WTC11 (cell line): ENCODE measurements at regions not wholly inside any gene's neighbourhood (a gene's known extent, or its start where the extent isn't known, plus 50 kb on each side); places are given as distances from the start of the nearest gene placed in this dataset.

Experiments
- ATAC-seq: fragments of 200-7000 bp; cut with Tn5 transposase; 2 replicates; pipeline ENCODE4 v1.10.0; 2021; ENCODE audit warnings: mild to moderate bottlenecking, moderate library complexity
- CTCF ChIA-PET: fragments of 300-600 bp; sonication (Branson Sonifier 250); formaldehyde crosslinking; loops from one replicate; lab custom pipeline; 2021; ENCODE audit warnings: antibody characterized with exemption; lab: Charles Lee
- POLR2A ChIA-PET: fragments of 350-600 bp; sonication (Branson Sonifier 250); formaldehyde crosslinking; loops from one replicate; lab custom pipeline; 2021; ENCODE audit warnings: antibody characterized with exemption; lab: Charles Lee
- DNase-seq: peaks from one replicate; pipeline ENCODE4 v3.0.0; 2021; ENCODE audit warnings: low spot score
- H3K27ac Mint-ChIP-seq: 2 replicates; pipeline ENCODE4 v1.8.0; 2021; ENCODE audit warnings: mixed read lengths
- H3K27me3 Mint-ChIP-seq: 2 replicates; pipeline ENCODE4 v1.8.0; 2021; ENCODE audit warnings: low read depth, mild to moderate bottlenecking, moderate library complexity, mixed read lengths
- H3K36me3 Mint-ChIP-seq: 2 replicates; pipeline ENCODE4 v1.8.0; 2021; ENCODE audit warnings: mixed read lengths
- H3K4me1 Mint-ChIP-seq: 2 replicates; pipeline ENCODE4 v1.8.0; 2022; ENCODE audit warnings: mixed read lengths
- H3K4me3 Mint-ChIP-seq: 2 replicates; pipeline ENCODE4 v1.8.0; 2021; ENCODE audit warnings: mild to moderate bottlenecking, moderate library complexity, mixed read lengths
- H3K9me3 Mint-ChIP-seq: 2 replicates; pipeline ENCODE4 v1.8.0; 2021; ENCODE audit warnings: mixed read lengths
- GRHL2 ChIP-seq: fragments of 250-450 bp; sonication (Bioruptor Pico); IDR thresholded peaks from 2 replicates; pipeline ENCODE4 v1.8.0; 2022; ENCODE audit warnings: mild to moderate bottlenecking, moderate library complexity; ENCODE audit not compliant: insufficient replicate concordance, severe bottlenecking
- JAZF1 ChIP-seq: fragments of 250-450 bp; sonication (Bioruptor Pico); IDR thresholded peaks from 2 replicates; pipeline ENCODE4 v1.9.0; 2021; ENCODE audit warnings: moderate library complexity, mild to moderate bottlenecking, inconsistent platforms
- MXD4 ChIP-seq: fragments of 250-450 bp; sonication (Bioruptor Pico); IDR thresholded peaks from 2 replicates; pipeline ENCODE4 v1.8.0; 2021; ENCODE audit warnings: mild to moderate bottlenecking, moderate library complexity, borderline replicate concordance
- NFYB ChIP-seq: sonication (generic); formaldehyde crosslinking; conservative IDR thresholded peaks from 2 replicates; pipeline ENCODE4 v1.8.0; 2022; ENCODE audit warnings: low read depth, missing genetic modification reagents
- ZNF232 ChIP-seq: sonication (generic); formaldehyde crosslinking; IDR thresholded peaks from 2 replicates; pipeline ENCODE4 v1.8.0; 2022; ENCODE audit warnings: mild to moderate bottlenecking, missing genetic modification reagents
- TF ChIP-seq, protein P1 (sequence below): fragments of 250-450 bp; sonication (Bioruptor Pico); IDR thresholded peaks from 2 replicates; pipeline ENCODE4 v1.9.0; 2021; ENCODE audit warnings: mild to moderate bottlenecking
- TF ChIP-seq, protein P2 (sequence below): sonication (generic); formaldehyde crosslinking; IDR thresholded peaks from 2 replicates; pipeline ENCODE4 v1.8.1; 2022; ENCODE audit warnings: missing genetic modification reagents, borderline replicate concordance
- TF ChIP-seq, protein P3 (sequence below): sonication (generic); formaldehyde crosslinking; IDR thresholded peaks from 2 replicates; pipeline ENCODE4 v1.8.0; 2023; ENCODE audit warnings: mild to moderate bottlenecking, missing genetic modification reagents
- TF ChIP-seq, protein P4 (sequence below): fragments of 250-450 bp; sonication (Bioruptor Pico); conservative IDR thresholded peaks from 2 replicates; pipeline ENCODE4 v1.9.0; 2021; ENCODE audit warnings: mild to moderate bottlenecking
- TF ChIP-seq, protein P5 (sequence below): sonication (generic); formaldehyde crosslinking; IDR thresholded peaks from 2 replicates; pipeline ENCODE4 v1.8.0; 2023; ENCODE audit warnings: missing genetic modification reagents, mild to moderate bottlenecking, borderline replicate concordance
- TF ChIP-seq, protein P6 (sequence below): sonication (generic); formaldehyde crosslinking; IDR thresholded peaks from 2 replicates; pipeline ENCODE4 v1.8.1; 2023; ENCODE audit warnings: mild to moderate bottlenecking, missing genetic modification reagents, moderate library complexity
- TF ChIP-seq, protein P7 (sequence below): sonication (generic); formaldehyde crosslinking; IDR thresholded peaks from 2 replicates; pipeline ENCODE4 v1.8.0; 2022; ENCODE audit warnings: mild to moderate bottlenecking, missing genetic modification reagents

DNA sequence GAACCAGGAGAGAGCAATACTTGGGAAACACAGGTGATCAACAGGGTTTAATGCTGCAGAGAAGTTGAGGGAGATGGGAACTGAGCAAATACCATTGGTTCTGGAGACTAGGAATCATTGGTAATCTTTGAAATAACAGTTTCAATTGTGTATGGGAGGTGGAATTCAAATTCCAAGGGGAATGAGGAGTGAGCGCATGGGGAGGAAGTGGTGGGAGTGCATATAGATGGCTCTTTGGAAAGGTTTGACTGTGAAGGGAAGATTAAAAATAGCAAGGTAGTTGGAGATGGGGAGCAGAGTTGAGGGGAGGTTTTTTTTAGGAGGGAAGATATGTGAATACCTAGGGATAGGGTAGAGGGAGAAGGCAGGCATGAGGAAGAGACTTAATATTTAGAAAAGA, 51.1 kb upstream of the ROPN1 start:
- CTCF ChIA-PET: interaction anchor here (3.4 kb wide), 1 partner anchor 10 kb away, joined by 24 read pairs; the partner anchor contains the start of gene KALRN
- Mint-ChIP-seq H3K36me3 (no peaks in the 10 kb centered on the region), H3K4me1 (no peaks in the 10 kb centered on the region), H3K27me3 (no peaks in the 10 kb centered on the region), H3K4me3 (no peak overlapping the region), H3K27ac (no peak overlapping the region), H3K9me3 (no peaks in the 10 kb centered on the region)
- no peak for TF ChIP-seq JAZF1 (CRISPR knock-in tag)
- TF ChIP-seq, protein P1, sequence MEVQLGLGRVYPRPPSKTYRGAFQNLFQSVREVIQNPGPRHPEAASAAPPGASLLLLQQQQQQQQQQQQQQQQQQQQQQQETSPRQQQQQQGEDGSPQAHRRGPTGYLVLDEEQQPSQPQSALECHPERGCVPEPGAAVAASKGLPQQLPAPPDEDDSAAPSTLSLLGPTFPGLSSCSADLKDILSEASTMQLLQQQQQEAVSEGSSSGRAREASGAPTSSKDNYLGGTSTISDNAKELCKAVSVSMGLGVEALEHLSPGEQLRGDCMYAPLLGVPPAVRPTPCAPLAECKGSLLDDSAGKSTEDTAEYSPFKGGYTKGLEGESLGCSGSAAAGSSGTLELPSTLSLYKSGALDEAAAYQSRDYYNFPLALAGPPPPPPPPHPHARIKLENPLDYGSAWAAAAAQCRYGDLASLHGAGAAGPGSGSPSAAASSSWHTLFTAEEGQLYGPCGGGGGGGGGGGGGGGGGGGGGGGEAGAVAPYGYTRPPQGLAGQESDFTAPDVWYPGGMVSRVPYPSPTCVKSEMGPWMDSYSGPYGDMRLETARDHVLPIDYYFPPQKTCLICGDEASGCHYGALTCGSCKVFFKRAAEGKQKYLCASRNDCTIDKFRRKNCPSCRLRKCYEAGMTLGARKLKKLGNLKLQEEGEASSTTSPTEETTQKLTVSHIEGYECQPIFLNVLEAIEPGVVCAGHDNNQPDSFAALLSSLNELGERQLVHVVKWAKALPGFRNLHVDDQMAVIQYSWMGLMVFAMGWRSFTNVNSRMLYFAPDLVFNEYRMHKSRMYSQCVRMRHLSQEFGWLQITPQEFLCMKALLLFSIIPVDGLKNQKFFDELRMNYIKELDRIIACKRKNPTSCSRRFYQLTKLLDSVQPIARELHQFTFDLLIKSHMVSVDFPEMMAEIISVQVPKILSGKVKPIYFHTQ (CRISPR knock-in tag): no peak
- TF ChIP-seq, protein P2, sequence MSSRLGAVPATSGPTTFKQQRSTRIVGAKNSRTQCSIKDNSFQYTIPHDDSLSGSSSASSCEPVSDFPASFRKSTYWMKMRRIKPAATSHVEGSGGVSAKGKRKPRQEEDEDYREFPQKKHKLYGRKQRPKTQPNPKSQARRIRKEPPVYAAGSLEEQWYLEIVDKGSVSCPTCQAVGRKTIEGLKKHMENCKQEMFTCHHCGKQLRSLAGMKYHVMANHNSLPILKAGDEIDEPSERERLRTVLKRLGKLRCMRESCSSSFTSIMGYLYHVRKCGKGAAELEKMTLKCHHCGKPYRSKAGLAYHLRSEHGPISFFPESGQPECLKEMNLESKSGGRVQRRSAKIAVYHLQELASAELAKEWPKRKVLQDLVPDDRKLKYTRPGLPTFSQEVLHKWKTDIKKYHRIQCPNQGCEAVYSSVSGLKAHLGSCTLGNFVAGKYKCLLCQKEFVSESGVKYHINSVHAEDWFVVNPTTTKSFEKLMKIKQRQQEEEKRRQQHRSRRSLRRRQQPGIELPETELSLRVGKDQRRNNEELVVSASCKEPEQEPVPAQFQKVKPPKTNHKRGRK (CRISPR knock-in tag): no peak
- TF ChIP-seq GRHL2 (CRISPR knock-in tag): no peak
- TF ChIP-seq, protein P3, sequence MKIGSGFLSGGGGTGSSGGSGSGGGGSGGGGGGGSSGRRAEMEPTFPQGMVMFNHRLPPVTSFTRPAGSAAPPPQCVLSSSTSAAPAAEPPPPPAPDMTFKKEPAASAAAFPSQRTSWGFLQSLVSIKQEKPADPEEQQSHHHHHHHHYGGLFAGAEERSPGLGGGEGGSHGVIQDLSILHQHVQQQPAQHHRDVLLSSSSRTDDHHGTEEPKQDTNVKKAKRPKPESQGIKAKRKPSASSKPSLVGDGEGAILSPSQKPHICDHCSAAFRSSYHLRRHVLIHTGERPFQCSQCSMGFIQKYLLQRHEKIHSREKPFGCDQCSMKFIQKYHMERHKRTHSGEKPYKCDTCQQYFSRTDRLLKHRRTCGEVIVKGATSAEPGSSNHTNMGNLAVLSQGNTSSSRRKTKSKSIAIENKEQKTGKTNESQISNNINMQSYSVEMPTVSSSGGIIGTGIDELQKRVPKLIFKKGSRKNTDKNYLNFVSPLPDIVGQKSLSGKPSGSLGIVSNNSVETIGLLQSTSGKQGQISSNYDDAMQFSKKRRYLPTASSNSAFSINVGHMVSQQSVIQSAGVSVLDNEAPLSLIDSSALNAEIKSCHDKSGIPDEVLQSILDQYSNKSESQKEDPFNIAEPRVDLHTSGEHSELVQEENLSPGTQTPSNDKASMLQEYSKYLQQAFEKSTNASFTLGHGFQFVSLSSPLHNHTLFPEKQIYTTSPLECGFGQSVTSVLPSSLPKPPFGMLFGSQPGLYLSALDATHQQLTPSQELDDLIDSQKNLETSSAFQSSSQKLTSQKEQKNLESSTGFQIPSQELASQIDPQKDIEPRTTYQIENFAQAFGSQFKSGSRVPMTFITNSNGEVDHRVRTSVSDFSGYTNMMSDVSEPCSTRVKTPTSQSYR (CRISPR knock-in tag): no peak
- TF ChIP-seq, protein P4, sequence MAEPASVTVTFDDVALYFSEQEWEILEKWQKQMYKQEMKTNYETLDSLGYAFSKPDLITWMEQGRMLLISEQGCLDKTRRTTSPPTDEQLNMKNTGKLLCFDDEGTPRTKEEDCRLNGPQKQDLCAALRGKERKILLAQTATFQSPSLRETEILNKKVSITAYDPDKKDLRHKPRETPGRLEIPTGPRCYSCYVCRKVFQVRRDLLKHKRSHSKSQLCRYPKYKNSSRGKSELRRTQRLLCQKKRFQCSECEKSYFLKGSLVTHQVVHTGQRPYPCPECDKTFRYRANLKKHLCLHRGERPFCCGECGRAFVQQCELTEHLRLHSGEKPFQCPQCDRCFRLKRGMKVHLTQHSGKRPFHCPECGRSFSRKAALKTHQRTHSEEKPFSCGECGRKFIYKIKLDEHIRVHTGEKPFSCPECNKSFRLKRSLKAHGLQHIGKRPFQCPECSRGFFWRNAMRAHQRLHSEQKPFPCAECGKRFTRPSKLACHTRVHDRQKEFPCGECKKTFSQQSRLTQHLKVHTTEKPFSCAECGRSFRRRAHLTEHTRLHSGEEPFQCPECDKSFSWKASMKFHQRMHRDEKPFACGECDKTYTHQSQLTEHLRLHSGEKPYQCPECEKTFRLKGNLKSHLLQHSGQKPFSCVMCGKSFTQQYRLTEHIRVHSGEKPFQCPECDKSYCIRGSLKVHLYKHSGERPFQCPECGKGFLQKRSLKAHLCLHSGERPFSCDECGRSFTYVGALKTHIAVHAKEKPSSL (CRISPR knock-in tag): no peak
- TF ChIP-seq, protein P5, sequence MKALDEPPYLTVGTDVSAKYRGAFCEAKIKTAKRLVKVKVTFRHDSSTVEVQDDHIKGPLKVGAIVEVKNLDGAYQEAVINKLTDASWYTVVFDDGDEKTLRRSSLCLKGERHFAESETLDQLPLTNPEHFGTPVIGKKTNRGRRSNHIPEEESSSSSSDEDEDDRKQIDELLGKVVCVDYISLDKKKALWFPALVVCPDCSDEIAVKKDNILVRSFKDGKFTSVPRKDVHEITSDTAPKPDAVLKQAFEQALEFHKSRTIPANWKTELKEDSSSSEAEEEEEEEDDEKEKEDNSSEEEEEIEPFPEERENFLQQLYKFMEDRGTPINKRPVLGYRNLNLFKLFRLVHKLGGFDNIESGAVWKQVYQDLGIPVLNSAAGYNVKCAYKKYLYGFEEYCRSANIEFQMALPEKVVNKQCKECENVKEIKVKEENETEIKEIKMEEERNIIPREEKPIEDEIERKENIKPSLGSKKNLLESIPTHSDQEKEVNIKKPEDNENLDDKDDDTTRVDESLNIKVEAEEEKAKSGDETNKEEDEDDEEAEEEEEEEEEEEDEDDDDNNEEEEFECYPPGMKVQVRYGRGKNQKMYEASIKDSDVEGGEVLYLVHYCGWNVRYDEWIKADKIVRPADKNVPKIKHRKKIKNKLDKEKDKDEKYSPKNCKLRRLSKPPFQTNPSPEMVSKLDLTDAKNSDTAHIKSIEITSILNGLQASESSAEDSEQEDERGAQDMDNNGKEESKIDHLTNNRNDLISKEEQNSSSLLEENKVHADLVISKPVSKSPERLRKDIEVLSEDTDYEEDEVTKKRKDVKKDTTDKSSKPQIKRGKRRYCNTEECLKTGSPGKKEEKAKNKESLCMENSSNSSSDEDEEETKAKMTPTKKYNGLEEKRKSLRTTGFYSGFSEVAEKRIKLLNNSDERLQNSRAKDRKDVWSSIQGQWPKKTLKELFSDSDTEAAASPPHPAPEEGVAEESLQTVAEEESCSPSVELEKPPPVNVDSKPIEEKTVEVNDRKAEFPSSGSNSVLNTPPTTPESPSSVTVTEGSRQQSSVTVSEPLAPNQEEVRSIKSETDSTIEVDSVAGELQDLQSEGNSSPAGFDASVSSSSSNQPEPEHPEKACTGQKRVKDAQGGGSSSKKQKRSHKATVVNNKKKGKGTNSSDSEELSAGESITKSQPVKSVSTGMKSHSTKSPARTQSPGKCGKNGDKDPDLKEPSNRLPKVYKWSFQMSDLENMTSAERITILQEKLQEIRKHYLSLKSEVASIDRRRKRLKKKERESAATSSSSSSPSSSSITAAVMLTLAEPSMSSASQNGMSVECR (CRISPR knock-in tag): no peak
- no peak for TF ChIP-seq ZNF232
- TF ChIP-seq MXD4 (CRISPR knock-in tag): no peak
- TF ChIP-seq, protein P6, sequence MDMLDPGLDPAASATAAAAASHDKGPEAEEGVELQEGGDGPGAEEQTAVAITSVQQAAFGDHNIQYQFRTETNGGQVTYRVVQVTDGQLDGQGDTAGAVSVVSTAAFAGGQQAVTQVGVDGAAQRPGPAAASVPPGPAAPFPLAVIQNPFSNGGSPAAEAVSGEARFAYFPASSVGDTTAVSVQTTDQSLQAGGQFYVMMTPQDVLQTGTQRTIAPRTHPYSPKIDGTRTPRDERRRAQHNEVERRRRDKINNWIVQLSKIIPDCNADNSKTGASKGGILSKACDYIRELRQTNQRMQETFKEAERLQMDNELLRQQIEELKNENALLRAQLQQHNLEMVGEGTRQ (CRISPR knock-in tag): no peak
- TF ChIP-seq NFYB (CRISPR knock-in tag): no peak
- TF ChIP-seq, protein P7, sequence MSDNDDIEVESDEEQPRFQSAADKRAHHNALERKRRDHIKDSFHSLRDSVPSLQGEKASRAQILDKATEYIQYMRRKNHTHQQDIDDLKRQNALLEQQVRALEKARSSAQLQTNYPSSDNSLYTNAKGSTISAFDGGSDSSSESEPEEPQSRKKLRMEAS (CRISPR knock-in tag): no peak
- DNase-seq (no peak), ATAC-seq (no peak)
- POLR2A ChIA-PET: no interaction called here
